Fibroblast of skin of abdomen (primary cell): ENCODE measurements at regions not wholly inside any gene's neighbourhood (a gene's known extent, or its start where the extent isn't known, plus 50 kb on each side); places are given as distances from the start of the nearest gene placed in this dataset.
A peak's percentile ranks its signal among the peaks of the same experiment; 100 is the strongest.

Source experiments
- DNase-seq: peaks from one replicate; pipeline ENCODE4 v3.0.0-alpha.2; 2013

- DNase-seq = no peak
These were observed 249.2 kb upstream of the PKN2 start for GRCh38 chr1:88434836-88435235.

GRCh38 chr1:88441022-88441421 lies 243.1 kb upstream of the PKN2 start:
- no peak for DNase-seq

GRCh38 chr1:88451856-88452255 lies 232.2 kb upstream of the PKN2 start:
- no peak for DNase-seq

GRCh38 chr1:88453295-88453694 lies 230.8 kb upstream of the PKN2 start:
- no peak for DNase-seq

GRCh38 chr1:88454781-88455180 lies 229.3 kb upstream of the PKN2 start:
- DNase-seq = no peak

GRCh38 chr1:88455621-88456256 lies 228.3 kb upstream of the PKN2 start:
- no peak for DNase-seq

GRCh38 chr1:88457197-88457596 lies 226.9 kb upstream of the PKN2 start:
- no peak for DNase-seq

GRCh38 chr1:88461007-88461406 lies 223.1 kb upstream of the PKN2 start:
- no peak for DNase-seq

- no peak for DNase-seq
These were observed 222.0 kb upstream of the PKN2 start for GRCh38 chr1:88462096-88462487.

GRCh38 chr1:88462488-88463261 lies 221.4 kb upstream of the PKN2 start:
- peak; percentile 53 for DNase-seq

- no peak for DNase-seq
These were observed 220.6 kb upstream of the PKN2 start for GRCh38 chr1:88463401-88463985.

GRCh38 chr1:88466011-88466410 lies 218.1 kb upstream of the PKN2 start:
- no peak for DNase-seq

- DNase-seq = no peak
These were observed 217.0 kb upstream of the PKN2 start for GRCh38 chr1:88466899-88467580.

GRCh38 chr1:88472298-88472697 lies 211.8 kb upstream of the PKN2 start:
- DNase-seq = no peak

- no peak for DNase-seq
These were observed 211.4 kb upstream of the PKN2 start for GRCh38 chr1:88472714-88473113.

- no peak for DNase-seq
These were observed 209.3 kb upstream of the PKN2 start for GRCh38 chr1:88474555-88475304.

- no peak for DNase-seq
These were observed 199.2 kb upstream of the PKN2 start for GRCh38 chr1:88484881-88485280.

- DNase-seq = peak; percentile 9
These were observed 195.8 kb upstream of the PKN2 start for GRCh38 chr1:88488237-88488636.

GRCh38 chr1:88490676-88491075 lies 193.4 kb upstream of the PKN2 start:
- DNase-seq = no peak

- no peak for DNase-seq
These were observed 184.4 kb upstream of the PKN2 start for GRCh38 chr1:88499671-88500070.

- no peak for DNase-seq
These were observed 181.2 kb upstream of the PKN2 start for GRCh38 chr1:88502886-88503285.

- peak; percentile 14 for DNase-seq
These were observed 180.4 kb upstream of the PKN2 start for GRCh38 chr1:88503646-88504045.

GRCh38 chr1:88504601-88505000 lies 179.5 kb upstream of the PKN2 start:
- no peak for DNase-seq
